IMR-90 (cell line): ENCODE measurements at regions not wholly inside any gene's neighbourhood (a gene's known extent, or its start where the extent isn't known, plus 50 kb on each side); places are given as distances from the start of the nearest gene placed in this dataset.

Source experiments
- ATAC-seq: fragments of 200-7000 bp; cut with Tn5 transposase; 2 replicates; pipeline ENCODE4 v1.9.1; 2020; ENCODE audit warnings: low read depth, mild to moderate bottlenecking, moderate library complexity
- BruUV-seq: library from RNA; stranded (reverse); fragments of 400-500 nt; replicated peaks from 2 replicates; lab custom pipeline; 2021; lab: Mats Ljungman, UMichigan
- CTCF ChIA-PET: fragments of 300-600 bp; formaldehyde crosslinking; extraction: SDS; loops from one replicate; lab custom pipeline; 2021; ENCODE audit warnings: antibody characterized with exemption; lab: Yijun Ruan, JAX
- POLR2A ChIA-PET: fragments of 300-600 bp; sonication (Branson Sonifier 250); formaldehyde crosslinking; loops from one replicate; lab custom pipeline; 2022; ENCODE audit warnings: antibody characterized with exemption; ENCODE audit not compliant: unreplicated experiment; lab: Charles Lee
- DNase-seq: peaks from one replicate; pipeline ENCODE4 v3.0.0; 2013
- H2AFZ ChIP-seq: replicated peaks from 2 replicates; pipeline ENCODE3; 2013; ENCODE audit warnings: low read length, mild to moderate bottlenecking; ENCODE audit not compliant: poor library complexity
- H2AK5ac ChIP-seq: 2 replicates; pipeline ENCODE4 v1.6.1; 2013; ENCODE audit warnings: low read depth, low read length, inconsistent platforms
- H2AK9ac ChIP-seq: replicated peaks from 2 replicates; pipeline ENCODE3; 2013; ENCODE audit warnings: mild to moderate bottlenecking, low read depth, low read length, moderate library complexity; ENCODE audit not compliant: poor library complexity
- H2BK120ac ChIP-seq: 2 replicates; pipeline ENCODE4 v1.6.1; 2013; ENCODE audit warnings: low read depth, low read length, inconsistent platforms
- H2BK15ac ChIP-seq: 3 replicates; pipeline ENCODE4 v1.6.1; 2013; ENCODE audit warnings: low read depth, low read length, inconsistent platforms
- H2BK20ac ChIP-seq: 2 replicates; pipeline ENCODE4 v1.6.1; 2013; ENCODE audit warnings: low read depth, mild to moderate bottlenecking, inconsistent platforms, low read length, moderate library complexity
- H2BK5ac ChIP-seq: 2 replicates; pipeline ENCODE4 v1.6.1; 2013; ENCODE audit warnings: mild to moderate bottlenecking, low read depth, low read length, inconsistent platforms; ENCODE audit not compliant: poor library complexity, severe bottlenecking
- H3K14ac ChIP-seq: replicated peaks from 2 replicates; pipeline ENCODE4 v1.6.1; 2013; ENCODE audit warnings: low read depth, low read length, inconsistent platforms
- H3K18ac ChIP-seq: 2 replicates; pipeline ENCODE4 v1.6.1; 2013; ENCODE audit warnings: low read depth, low read length, control low read depth
- H3K23ac ChIP-seq: 2 replicates; pipeline ENCODE4 v1.6.1; 2013; ENCODE audit warnings: low read depth, low read length, inconsistent platforms
- H3K27ac ChIP-seq: 2 replicates; pipeline ENCODE4 v1.5.1; 2013; ENCODE audit warnings: mild to moderate bottlenecking, control low read depth, low read length; ENCODE audit not compliant: insufficient read depth
- H3K27me3 ChIP-seq: 2 replicates; pipeline ENCODE4 v1.6.1; 2013; ENCODE audit warnings: low read length; ENCODE audit not compliant: control insufficient read depth, insufficient read depth
- H3K36me3 ChIP-seq: 2 replicates; pipeline ENCODE4 v1.6.1; 2013; ENCODE audit warnings: low read length, mixed read lengths; ENCODE audit not compliant: control insufficient read depth, insufficient read depth
- H3K4ac ChIP-seq: 2 replicates; pipeline ENCODE4 v1.6.1; 2013; ENCODE audit warnings: low read depth, low read length, inconsistent platforms
- H3K4me1 ChIP-seq: 2 replicates; pipeline ENCODE4 v1.6.1; 2013; ENCODE audit warnings: low read length, mixed read lengths; ENCODE audit not compliant: control insufficient read depth, insufficient read depth
- H3K4me2 ChIP-seq: 2 replicates; pipeline ENCODE4 v1.6.1; 2013; ENCODE audit warnings: low read depth, mild to moderate bottlenecking, control low read depth, low read length, moderate library complexity
- H3K4me3 ChIP-seq: 2 replicates; pipeline ENCODE4 v1.5.1; 2013; ENCODE audit warnings: low read depth, mild to moderate bottlenecking, control low read depth, low read length, moderate library complexity; ENCODE audit not compliant: insufficient read depth
- H3K56ac ChIP-seq: 2 replicates; pipeline ENCODE4 v1.6.1; 2013; ENCODE audit warnings: low read length, inconsistent platforms; ENCODE audit not compliant: insufficient read depth; ENCODE audit errors: extremely low read depth
- H3K79me1 ChIP-seq, 2 experiments: 2 replicates each; pipeline ENCODE4 v1.6.1; 2013; ENCODE audit warnings: low read length in 2 of 2, inconsistent platforms in 1 of 2, low read depth in 1 of 2
- H3K9ac ChIP-seq: 2 replicates; pipeline ENCODE4 v1.6.1; 2013; ENCODE audit warnings: low read depth, low read length, control low read depth
- H3K9me1 ChIP-seq: 2 replicates; pipeline ENCODE4 v1.6.1; 2013; ENCODE audit warnings: low read length, inconsistent platforms; ENCODE audit not compliant: insufficient read depth
- H3K9me3 ChIP-seq: 2 replicates; pipeline ENCODE4 v1.6.1; 2013; ENCODE audit warnings: low read length; ENCODE audit not compliant: control insufficient read depth, insufficient read depth
- H4K20me1 ChIP-seq: 2 replicates; pipeline ENCODE4 v1.6.1; 2013; ENCODE audit warnings: low read length, inconsistent platforms; ENCODE audit not compliant: insufficient read depth
- H4K5ac ChIP-seq: 2 replicates; pipeline ENCODE4 v1.6.1; 2013; ENCODE audit warnings: mild to moderate bottlenecking, low read depth, low read length, control low read depth
- H4K8ac ChIP-seq, 2 experiments: 2 replicates each; pipeline ENCODE4 v1.6.1; 2013; ENCODE audit warnings: low read depth in 2 of 2, low read length in 2 of 2, control low read depth in 1 of 2, inconsistent platforms in 1 of 2
- H4K91ac ChIP-seq: 2 replicates; pipeline ENCODE4 v1.6.1; 2013; ENCODE audit warnings: low read depth, low read length, inconsistent platforms; ENCODE audit not compliant: insufficient read depth
- CEBPB ChIP-seq: IDR thresholded peaks from 2 replicates; pipeline ENCODE4 v1.6.1; 2012; ENCODE audit warnings: low read depth, low read length, improper control_type of control experiment
- MAFK ChIP-seq: IDR thresholded peaks from 2 replicates; pipeline ENCODE4 v1.6.1; 2012; ENCODE audit warnings: low read depth, low read length, improper control_type of control experiment
- POLR2A ChIP-seq: IDR thresholded peaks from 2 replicates; pipeline ENCODE4 v1.6.1; 2012; ENCODE audit warnings: mild to moderate bottlenecking, low read depth, low read length
- WGBS, 2 experiments: methylation state at CpG; one replicate each; pipeline versions ENCODE4 v1.1.5 to v1.1.7; 2013; ENCODE audit warnings: missing lambda C conversion rate in 2 of 2; ENCODE audit not compliant: insufficient read length in 1 of 2; ENCODE audit errors: extremely low coverage in 2 of 2; 5-methylcytosine and 5-hydroxymethylcytosine counted together
- dilution Hi-C: fragments of 300-500 bp; cut with HindIII; formaldehyde crosslinking; loops from one replicate; pipeline ENCODE4 v1.14.3; 2018; ENCODE audit warnings: low sequenced_read_pairs; ENCODE audit not compliant: unreplicated experiment
- in situ Hi-C: fragments of 300-500 bp; cut with MboI; formaldehyde crosslinking; loops from 3 replicates; pipeline ENCODE4 v1.14.3; 2019; ENCODE audit warnings: low sequenced_read_pairs, inconsistent platforms, mixed read lengths
- intact Hi-C: fragments of 100-400 bp; cut with micrococcal nuclease; formaldehyde crosslinking; loops from 2 replicates; pipeline ENCODE4 v1.10.0; 2022
- TF ChIP-seq, protein P1 (sequence below): fragments of 150-350 bp; IDR thresholded peaks from 2 replicates; pipeline ENCODE4 v1.6.1; 2017; ENCODE audit warnings: mild to moderate bottlenecking, antibody characterized with exemption, low read length, low read depth

DNA sequence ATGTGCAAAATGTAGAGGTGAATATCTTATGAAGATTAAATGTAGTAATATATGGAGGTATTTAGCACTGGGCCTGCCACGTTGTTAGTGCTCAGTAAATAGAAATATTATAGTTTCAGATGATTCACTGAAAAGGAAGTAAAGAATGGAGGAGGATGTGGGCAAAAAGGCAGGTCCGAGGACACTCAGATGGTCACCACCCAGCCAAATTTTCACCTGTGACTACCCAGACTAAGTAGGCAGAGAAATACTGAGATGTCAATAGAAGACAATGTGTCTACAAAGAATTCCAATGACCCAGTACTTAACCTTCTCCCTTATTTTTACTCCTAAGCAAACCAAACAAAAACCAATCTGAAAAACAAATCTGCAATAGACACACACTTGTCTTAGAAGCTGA, 70.3 kb upstream of the ATP10B start:
- dilution Hi-C loops, result no loop called here

More for the DNA sequence above, 70.3 kb upstream of the ATP10B start:
- H2AK5ac ChIP-seq, result no peak overlapping the region
- H4K5ac ChIP-seq, result no peak overlapping the region
- H3K18ac ChIP-seq, result no peak overlapping the region
- H4K91ac ChIP-seq, result no peak overlapping the region
- no peak overlapping the region for H2BK5ac ChIP-seq
- no peak overlapping the region for H3K4me3 ChIP-seq
- POLR2A ChIA-PET, result no interaction called here
- no peak overlapping the region for H3K14ac ChIP-seq
- H2BK20ac ChIP-seq, result no peak overlapping the region
- H3K4me1 ChIP-seq, result no peaks in the 10 kb centered on the region
- H3K27ac ChIP-seq, result no peak overlapping the region
- H3K9ac ChIP-seq, result no peak overlapping the region
- no TSS peak for BruUV-seq
- peaks cover 15% of the 10 kb centered on the region for H3K9me3 ChIP-seq
- no peak overlapping the region for H2BK15ac ChIP-seq
- H3K4ac ChIP-seq, result no peak overlapping the region
- H3K23ac ChIP-seq, result no peak overlapping the region
- no peak overlapping the region for H3K56ac ChIP-seq
- H2BK120ac ChIP-seq, result no peak overlapping the region
- intact Hi-C loops (no loop called here), in situ Hi-C loops (no loop called here)
- no peaks in the 10 kb centered on the region for H3K27me3 ChIP-seq
- no peak overlapping the region for H3K4me2 ChIP-seq
- CTCF ChIA-PET, result no interaction called here
- TF ChIP-seq, protein P1, sequence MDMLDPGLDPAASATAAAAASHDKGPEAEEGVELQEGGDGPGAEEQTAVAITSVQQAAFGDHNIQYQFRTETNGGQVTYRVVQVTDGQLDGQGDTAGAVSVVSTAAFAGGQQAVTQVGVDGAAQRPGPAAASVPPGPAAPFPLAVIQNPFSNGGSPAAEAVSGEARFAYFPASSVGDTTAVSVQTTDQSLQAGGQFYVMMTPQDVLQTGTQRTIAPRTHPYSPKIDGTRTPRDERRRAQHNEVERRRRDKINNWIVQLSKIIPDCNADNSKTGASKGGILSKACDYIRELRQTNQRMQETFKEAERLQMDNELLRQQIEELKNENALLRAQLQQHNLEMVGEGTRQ, result no peak
- TF ChIP-seq CEBPB (no peak), POLR2A (no peak), MAFK (no peak)
- H4K8ac ChIP-seq, result no peak overlapping the region
- H2AK9ac ChIP-seq, result no peak overlapping the region
- WGBS, 2 experiments, result no CpG with 5 or more reads among the region's 2 CpGs
- H3K79me1 ChIP-seq, result no peaks in the 10 kb centered on the region
- H2AFZ ChIP-seq, result no peak overlapping the region
- no peaks in the 10 kb centered on the region for H3K9me1 ChIP-seq
- DNase-seq, result no peak
- H4K20me1 ChIP-seq, result no peaks in the 10 kb centered on the region
- no peak for ATAC-seq
- no peaks in the 10 kb centered on the region for H3K36me3 ChIP-seq
